ENCODE measurements at regions not wholly inside any gene's neighbourhood (a gene's known extent, or its start where the extent isn't known, plus 50 kb on each side); places are given as distances from the start of the nearest gene placed in this dataset.
"Not testable (repeated sequence)": the region's sequence is repeated elsewhere in the genome, so short reads cannot be mapped to it uniquely, and the experiment has no call there.

DNA sequence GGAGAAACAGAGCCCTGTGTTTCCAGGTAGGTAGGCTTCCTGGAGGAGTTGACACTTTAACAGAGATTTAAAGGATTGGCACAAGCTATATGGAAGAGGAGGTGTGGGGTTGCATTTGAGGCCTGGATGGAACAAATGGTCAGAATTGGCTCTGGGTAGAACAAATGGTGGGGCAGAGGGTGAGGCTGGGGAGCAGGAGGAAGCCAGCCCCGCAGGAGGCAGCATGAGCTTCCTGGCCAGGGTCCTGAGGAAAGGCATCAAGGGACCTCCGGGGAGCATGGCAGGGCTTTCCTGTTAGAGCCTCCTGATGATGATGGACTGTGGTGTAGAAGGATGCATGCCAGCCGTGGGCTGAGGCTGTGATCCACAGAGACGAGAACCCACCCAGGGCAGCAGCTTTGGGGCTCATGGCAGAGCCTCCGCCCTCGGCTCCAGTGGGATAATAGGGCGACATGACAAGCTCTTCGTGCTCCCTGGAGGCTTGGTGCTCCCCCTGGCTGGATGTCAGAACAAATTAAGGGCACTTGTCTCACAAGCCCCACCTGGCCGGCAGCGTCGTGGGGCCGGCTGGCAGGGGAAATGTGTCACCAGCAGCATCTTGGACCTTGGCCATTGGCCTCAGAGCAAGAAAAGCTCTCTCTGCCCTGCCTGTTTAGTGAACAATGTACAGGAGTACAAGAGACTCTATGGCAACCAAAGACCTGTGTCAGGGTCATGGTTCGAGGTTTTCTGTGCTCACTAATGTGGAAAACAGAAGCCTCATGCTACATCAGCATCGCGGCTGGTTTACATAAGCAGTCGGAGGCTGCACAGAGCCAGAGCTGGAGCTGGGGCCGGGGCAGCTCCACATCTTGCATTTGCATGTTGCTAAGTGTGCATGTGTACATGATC is 153.5 kb downstream of the MYCN start:
- no peak for DNase-seq (ENCODE audit: low spot score)

DNA sequence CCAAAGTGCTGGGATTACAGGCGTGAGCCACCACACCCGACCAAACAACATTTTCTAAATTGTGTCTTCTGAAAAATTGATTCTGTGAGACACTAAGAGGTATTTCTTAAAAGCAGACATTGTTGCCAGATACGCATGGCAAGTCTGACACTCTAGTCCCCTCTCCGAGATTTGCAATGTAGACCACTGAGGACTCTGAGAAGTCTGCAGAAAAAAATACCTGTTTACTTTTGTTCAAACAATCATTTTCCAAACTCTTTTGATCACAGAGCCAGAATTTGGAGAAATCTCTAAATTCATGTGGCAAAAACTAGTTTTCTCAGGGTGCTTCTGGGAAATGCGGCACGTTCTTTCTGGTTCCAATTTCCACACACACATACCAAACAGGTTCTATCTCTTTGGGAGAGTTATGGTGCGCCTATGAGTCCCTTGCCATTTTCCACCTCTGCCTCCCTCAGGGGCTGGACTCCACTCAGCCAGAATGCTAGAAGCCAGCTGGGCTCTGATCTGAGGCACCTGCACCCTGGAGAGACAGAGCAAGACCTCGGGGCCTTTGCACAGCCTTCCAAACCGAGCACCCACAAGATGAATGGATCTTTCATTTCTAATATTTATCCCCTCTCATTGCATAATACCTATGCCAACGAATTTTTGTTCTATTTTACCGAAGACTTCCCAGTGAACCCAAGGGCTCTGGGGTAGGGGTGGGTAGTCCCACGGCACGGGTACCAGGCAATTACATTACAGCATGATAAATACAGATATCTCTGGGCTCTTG is 152.7 kb downstream of the MYCN start:
- peak; percentile 98 for DNase-seq (ENCODE audit: low spot score)

DNA sequence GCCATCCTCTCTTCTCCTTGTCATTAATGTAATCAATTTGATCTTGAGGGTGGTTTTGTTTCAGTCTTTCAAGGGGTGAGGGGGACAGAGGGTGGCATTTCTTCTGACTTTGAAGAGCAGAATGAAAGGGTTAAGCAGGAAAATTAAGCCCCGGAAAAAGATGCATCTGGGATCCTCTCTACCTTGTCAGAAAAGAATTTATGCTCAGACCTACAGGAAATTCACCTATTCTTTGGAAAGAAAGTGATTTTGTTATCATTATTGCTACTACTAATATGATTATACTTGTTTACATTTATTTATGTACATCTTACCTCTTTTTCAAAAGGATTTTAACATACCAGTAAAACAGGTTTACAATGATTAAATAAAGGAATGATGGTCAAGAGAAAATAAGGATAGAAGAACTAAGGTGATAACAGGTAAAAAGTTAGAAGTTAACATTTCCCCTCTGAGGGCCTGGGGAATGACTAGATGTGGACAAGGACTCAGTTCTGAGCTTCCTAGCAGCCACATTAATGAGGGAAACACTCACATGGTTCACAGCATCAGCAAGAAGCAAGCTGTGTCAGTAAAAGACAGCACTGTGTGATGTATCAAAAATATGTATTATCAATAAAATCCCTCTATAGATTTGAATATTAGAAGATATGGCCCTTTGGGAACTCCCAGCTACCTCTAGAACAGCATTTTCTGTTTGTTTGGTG is 151.4 kb downstream of the MYCN start:
- DNase-seq (ENCODE audit: low spot score), result peak; percentile 98

DNA sequence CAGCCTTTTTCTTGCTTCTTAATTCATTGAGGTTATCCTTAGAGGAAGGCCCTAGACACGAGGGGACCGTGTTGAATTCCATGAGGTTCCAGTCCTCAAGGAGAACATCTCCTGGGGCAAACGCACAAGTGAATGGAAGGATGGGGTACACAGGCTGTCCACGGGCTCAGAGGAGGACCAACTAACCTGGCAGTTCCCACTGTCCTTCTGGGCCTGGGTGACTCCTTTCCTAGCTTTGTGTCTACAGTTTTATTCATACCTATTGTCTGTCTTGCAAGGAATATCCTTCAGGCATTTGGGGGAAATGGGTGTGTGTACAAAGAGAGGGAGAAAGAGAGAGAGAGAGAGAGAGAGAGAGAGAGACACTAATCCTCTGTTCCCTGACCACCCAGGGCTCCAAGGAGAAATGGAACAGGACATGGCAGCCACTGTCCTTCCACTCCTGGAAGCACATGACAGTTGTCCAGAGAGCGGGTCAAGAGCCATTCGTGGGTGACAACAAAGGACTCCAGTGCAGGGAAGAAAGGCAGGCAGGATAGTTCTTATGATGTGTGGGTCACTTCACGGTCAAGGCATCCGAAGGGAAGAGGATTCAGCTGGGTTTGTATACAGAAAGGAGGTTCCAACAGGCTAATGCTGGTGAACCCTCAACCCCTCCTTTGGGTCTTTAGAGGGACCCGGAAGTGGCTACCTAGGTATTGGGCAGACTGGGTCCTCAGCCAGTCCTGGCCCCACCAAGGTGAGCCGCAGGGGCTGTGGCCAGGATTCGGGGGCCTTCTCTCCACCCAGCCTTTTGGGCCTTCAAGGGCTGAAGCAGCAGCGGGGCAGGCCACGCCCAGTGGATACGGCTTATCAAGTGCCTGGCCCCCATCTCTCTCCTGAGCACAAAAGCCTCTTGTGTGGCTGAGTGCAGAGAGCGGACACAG is 150.6 kb downstream of the MYCN start:
- peak; percentile 98 for DNase-seq (ENCODE audit: low spot score)

DNA sequence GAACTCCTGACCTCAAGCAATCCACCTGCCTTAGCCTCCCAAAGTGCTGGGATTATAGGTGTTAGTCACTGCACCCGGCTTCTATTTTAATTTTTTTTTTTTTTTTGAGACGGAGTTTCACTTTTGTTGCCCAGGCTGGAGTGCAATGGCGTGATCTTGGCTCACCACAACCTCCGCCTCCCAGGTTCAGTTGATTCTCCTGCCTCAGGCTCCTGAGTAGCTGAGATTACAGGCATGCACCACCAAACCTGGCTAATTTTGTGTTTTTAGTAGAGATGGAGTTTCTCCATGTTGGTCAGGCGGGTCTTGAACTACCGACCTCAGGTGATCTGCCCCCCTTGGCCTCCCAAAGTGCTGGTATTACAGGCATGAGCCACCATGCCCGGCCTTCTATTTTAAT is 149.1 kb downstream of the MYCN start:
- not testable (repeated sequence) for DNase-seq (ENCODE audit: low spot score)

DNA sequence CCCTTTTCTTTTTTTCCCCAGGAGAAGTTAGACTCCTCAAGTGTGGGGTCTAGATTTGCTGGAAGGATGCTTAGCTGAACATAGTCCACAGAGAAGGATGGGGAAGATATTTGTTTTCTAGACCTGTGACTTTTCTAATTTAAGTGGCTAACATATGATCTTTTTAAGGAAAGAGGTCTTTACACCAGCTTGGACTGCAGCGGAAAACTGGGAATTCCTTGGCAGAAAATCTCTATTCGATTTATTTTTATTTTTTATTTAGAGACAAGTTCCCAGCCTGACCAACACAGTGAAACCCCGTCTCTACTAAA is 148.4 kb downstream of the MYCN start:
- peak; percentile 96 for DNase-seq (ENCODE audit: low spot score)

DNA sequence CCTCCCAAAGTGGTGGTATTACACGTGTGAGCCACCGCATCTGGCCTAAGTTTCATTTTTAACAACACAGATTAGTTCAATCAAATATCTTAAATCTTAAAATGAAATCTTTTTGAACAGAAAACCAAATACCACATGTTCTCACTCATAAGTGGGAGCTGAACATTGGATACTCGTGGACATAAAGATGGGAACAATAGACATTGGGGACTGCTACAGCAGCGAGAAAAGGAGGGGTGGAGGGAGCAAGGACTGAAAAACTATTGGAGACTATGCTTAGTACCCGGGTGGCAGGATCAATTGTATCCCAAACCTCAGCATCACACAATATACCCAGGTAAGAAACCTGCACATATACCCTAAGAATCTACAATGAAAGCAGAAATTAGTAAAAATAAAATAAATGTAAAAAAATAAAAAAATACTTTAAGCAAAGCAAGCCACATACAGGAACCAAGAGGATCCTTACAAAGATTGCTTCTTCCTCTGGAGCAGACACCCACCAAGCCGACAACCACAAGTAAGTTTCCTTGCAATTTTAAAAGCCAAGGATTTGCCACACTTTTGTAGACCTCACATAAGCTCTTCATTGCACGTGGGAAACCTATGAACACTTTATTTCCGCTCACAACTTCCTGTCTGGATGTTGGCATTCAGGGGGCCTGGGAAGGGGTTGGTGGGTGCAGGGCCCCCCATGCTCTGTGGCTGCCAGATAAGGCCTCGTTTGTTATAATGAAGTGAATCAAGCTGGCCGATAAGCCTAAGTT is 147.9 kb downstream of the MYCN start:
- DNase-seq (ENCODE audit: low spot score), result peak; percentile 97

DNA sequence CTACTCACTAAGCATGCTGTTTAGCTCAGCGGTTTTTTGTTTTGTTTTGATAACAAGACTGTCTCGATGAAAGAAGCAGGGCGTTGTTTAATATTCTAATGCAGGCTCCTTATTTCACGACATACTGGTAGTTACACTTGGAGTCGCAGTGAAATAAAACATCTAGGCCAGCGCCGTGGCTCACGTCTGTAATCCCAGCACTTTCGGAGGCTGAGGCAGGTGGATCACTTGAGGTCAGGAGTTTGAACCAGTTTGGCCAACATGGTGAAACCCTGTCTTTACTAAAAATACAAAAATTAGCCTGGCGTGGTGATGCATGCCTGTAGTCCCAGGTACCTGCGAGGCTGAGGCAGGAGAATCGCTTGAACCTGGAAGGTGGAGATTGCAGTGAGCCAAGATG is 145.8 kb downstream of the MYCN start:
- DNase-seq (ENCODE audit: low spot score), result peak; percentile 96

DNA sequence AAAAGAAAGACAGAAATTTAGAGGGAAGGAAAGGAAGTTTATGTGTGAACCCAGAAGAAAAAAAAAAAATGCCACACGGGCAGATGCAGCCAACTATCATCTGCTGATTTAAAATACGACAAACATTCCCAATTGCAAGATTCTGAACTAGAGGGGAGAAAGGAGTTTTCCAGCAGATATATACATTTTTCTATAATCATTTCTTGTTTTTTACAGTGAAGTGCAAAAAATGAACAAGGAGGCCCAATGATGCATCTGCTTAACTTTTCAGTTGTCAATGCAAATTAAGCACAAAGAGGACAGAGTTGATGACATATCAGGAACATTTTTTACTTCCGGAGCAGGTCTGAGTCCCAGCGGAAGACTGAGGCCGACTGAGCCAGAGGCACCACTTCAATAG is 144.7 kb downstream of the MYCN start:
- DNase-seq (ENCODE audit: low spot score), result peak; percentile 96

DNA sequence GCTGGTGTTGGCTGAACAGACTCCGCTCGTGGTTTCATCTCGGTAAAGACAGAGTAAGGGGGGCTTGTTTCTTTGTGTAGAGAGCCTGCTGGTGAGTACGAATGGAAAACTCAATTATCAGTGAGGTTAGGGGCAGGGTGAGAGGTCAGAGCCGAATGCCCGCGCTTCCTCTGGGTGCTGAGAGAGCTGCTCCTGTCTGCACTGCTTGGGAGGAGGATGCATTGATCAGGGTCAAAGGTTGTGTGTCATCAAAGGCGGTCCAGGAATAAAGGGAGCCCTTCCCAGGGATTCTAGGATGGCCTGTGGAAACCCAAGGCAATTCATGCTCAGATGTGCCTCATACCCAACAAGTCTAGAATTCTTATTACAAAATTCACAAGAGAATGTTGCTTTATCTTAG is 143.9 kb downstream of the MYCN start:
- no peak for DNase-seq (ENCODE audit: low spot score)

DNA sequence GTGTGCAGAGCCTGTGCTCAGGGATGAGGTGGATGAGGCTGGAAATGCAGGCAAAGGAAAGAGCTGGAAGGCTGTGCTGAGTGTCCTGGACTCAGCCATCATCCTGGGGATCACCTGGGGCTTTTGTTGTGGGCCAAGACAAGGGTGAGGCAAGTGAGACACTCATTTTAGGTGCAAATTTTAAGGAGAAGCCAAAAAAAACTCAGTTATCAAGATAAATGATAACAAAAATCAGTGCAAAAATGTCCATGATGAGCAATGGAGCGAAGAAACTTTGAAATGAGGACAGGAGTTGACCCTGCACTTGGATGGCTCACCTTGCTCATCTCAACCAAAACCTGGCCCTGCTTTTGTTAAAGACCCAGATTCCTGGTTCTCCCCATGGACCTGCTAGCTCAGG is 141.9 kb downstream of the MYCN start:
- peak; percentile 96 for DNase-seq (ENCODE audit: low spot score)

DNA sequence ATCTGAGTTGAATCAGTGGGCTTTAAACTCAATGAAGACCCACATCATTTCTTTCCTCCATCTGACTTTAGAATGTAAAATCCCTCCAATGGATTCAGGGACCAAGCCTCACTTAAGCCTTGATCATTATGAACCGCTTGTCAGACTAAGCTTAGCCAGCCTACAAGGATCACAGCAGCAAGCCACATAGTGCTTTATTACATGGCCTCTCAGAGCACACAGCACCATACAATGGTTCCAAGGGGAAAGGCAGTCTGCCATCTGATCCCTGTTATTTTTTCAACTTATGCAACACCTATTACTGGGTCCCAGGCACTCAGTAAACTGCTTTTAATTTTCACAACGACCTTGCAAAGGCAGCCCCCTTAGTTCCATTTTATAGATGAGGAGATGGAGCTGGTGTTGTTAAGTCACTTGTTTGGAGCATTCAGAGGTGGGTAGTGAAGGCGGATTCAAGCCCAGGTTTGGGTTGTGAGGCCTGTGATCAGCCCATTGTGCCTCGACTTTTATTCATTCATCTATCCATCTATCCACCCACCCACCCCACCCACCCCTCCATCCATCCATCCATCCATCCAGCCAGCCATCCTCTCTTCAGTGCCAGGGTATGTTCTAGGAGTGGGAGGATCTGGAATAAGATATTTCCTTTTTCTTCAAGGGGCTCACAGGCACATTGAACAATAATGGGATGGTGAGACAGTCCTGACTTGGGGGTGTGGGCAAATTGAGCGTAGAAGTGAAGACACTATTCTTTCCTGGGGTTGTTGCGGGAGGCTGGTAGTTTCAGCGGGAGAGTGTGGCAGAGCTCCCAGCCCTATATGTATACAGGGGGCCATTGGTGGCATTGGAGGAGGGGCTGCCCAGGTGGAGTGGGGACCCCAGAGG is 141.2 kb downstream of the MYCN start:
- DNase-seq (ENCODE audit: low spot score), result peak; percentile 97

DNA sequence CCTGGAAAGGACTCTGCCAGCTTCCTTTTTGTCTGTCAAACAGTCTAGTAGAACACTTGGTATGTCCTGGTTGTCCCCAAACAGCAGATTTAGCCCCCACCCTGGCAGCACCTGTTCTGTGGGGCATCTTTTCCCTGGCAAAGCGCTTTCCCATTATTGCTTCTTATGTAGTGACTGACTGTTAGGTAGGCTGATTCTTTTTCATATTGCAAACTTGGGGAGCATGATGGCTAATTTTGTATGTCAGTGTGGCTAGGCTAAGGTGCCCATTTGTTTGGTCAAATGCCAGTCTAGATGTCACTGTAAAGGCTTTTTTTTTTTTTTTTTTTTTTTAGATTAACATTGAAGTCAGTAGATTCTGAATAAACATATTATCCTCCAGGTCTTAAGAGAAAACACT is 140.2 kb downstream of the MYCN start:
- DNase-seq (ENCODE audit: low spot score), result peak; percentile 98

DNA sequence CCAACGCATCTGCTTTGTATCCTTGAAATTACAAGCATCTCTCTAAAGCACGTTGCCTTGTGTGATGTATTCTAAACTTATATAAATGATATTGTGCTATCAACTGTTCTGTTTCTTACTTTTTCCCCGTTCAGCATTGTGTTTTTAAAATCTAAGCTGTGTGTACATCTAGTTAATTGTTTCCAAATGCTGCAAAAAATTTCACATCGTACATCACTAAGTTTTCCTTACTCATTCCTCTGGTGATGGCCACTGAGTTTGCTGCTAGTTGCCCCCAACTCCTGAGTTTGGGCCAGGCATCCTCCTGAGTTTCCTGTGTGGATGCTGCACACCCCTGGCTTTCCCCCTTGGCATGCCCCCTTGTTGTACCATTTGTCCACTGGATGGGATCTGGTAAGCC is 139.7 kb downstream of the MYCN start:
- peak; percentile 98 for DNase-seq (ENCODE audit: low spot score)

DNA sequence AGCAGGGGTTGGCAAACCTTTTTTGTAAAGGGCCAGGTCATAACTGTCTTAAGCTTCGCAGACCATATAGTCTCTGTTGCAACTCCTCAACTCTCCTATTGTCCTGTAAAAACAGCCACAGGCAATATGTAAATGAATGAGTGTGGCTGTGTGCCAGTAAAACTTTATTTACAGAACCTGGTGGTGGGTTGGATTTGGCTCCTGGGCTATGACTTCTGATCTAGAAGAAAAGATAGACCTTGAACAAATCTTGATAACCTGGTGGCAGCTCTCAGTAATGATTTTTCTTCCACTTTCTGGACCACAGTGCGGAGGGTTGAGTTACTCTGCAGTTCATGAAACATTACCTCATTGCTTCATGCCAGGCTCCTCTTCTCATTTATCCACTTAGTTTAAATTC is 139.3 kb downstream of the MYCN start:
- DNase-seq (ENCODE audit: low spot score), result no peak

DNA sequence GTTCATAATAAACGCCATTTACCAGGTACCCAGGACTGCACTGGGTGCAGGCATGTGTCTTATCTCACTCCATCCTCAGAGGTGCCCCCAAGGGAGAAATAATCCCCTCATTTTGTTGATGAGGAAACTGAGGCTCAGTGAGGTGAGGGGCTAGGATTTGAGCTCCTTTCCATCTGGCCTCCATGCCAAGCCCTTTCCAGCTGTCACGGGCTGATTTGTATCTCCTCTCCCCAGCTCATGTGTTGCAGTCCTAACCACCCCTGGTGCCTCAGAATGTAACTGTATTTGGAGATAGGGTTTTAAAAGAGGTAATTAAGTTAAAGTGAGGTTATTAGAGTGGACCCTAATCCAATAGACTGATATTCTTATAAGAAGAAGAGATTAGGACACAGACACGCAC is 137.3 kb downstream of the MYCN start:
- no peak for DNase-seq (ENCODE audit: low spot score)

DNA sequence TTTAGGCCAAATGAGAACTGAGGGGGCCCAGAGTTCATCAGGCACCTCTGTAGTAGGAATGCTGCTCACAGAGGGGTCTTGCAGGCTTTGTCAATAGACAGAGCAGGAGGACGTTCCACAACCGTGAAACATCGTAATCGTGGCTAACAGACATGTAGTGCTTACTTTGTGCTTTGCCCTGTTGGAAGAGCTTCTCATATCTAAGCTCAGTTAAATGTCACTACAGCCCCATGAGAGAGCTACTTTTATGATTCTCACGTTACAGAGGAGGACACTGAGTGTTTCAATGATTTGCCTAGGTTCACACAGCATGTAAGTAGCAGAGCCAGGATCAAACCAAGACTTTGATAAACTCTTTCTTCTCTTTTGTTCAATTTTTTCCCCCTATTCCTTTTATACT is 136.6 kb downstream of the MYCN start:
- no peak for DNase-seq (ENCODE audit: low spot score)

DNA sequence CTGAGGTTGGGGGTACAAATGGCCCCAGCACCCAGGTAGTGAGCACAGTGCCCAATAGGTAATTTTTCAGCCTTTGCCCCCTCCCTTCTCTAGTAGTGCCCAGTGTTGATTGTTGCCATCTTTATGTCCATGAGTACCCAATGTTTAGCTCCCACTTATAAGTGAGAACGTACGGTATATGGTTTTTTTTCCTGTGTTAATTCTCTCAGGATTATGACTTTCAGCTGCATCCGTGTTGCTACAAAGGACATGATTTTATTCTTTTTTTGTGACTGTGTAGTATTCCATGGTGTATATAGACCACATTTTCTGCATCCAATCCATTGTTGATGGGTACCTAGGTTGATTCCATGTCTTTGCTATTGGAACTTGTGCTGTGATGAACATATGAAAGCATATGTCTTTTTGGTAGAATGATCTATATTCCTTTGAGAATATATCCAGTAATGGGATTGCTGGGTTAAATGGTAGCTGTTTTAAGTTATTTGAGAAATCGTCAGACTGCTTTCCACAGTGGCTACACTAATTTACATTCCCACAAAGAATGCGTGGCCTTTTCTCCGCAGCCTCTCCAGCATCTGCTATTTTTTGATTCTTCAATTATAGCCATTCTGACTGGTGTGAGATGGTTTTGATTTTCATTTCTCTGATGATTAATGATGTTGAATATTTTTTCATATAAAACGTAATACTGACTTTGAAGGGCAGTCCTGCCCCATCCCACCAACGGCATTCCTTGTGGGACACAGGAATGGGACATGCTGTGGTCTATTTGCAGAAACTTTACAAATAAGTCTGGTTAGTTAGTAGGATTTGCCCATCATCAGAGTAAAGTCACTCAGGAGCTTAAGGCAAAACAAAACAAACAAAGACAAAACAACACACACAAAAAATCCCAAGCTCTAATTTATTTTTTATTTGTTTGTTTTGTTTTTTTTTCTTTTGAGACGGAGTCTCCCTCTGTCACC is 135.0 kb downstream of the MYCN start:
- DNase-seq (ENCODE audit: low spot score), result peak; percentile 97
